Fibroblast of skin of back (primary cell): ENCODE measurements at regions not wholly inside any gene's neighbourhood (a gene's known extent, or its start where the extent isn't known, plus 50 kb on each side); places are given as distances from the start of the nearest gene placed in this dataset.

Experiments used
- DNase-seq: peaks from one replicate; pipeline ENCODE4 v3.0.0-alpha.2; 2013

DNA sequence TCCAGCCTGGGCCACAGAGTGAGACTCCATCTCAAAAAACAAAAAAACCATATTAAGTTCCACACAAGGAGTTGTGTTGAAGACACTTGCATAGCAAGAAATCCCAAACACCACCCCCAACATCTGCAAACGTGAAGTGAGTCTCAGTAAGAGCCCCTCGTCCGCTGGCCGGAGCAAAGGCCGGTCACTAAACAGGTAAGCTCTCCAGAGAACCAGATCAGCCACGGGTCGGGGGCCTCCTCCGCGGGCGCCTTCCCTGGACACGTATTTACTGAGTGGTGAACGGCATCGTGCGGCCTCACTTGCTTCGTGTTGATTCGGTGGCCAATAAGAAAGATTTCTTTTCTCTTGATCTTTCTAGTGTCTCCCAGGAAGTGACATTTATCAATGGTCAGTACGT, 93.6 kb downstream of the MRPL36 start:
- DNase-seq: no peak

- DNase-seq: no peak
Observed at GRCh38 chr5:1704676-1705075, 95.0 kb downstream of the MRPL36 start.

DNA sequence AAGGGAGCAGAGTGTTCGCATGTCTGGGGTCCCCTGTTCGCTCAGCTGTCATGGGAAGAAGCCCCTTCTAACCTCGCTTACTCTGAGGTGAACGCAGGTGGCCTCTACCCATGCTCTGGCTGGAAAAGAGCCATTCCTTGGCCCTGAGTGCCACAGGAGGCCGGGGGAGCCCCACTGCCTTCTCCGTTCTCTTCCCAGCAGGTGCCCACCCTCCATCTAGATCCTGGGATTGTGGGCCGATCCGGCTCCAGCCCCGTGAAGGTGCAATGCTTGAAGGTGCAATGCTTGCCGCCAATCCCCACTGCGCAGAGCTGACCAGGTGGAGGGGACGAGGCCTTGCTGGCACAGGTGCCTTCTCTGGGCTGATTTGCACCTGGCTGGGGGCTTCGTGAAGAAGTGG, 95.4 kb downstream of the MRPL36 start:
- DNase-seq: no peak

DNA sequence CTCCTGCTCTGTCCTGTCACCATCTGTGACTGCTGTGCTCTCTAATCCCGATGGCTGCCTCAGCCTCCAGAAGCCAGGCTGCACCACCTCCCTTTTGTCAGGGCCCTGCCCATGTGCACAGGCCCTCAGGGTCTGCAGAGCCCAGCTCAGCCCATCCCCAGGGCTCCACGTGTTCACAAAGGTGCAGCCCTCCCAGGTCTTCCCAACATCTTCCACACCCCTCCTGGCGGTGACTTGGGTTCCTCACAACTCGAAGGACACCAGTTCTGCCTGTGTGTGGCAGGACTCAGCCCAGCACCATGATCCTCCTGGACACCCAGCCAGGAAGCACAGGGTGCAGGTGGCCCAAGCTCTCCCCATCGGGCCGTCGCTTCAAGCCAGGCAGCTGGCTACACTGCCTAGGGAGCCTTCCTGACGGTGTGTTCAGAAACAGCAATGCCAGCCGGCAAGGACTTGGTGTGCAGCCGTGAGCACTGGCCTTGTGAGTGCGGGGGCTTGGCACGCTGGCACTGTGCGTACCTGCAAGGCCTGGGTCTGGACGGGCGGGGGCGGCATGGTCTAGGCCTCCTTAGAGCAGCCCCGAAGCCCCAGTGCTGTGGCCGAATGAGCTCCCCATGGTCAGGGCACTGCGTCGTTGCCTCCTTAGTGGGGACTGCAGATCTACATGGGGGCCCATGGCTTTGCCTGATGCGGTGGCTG, 96.1 kb downstream of the MRPL36 start:
- DNase-seq: no peak

DNA sequence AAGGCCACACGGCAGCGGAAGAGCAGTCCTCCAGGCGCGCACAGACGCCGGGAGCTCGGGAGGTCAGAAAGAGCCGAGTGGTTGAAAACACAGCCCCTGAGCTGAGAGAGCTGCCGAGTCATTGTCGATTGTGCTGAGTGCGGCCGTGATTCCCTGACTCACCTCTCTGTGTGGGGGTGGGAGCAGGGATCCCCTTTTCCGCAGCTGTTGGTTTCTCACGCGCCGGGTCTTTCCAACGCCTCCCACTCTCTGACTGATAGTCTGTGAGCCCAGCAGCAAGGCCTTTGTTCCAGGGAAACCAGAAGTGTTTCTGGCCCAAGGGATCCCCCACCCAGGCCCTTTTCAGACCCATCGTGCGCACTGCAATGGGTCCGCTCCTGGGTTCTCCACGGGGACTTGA, 97.3 kb downstream of the MRPL36 start:
- no peak for DNase-seq

DNA sequence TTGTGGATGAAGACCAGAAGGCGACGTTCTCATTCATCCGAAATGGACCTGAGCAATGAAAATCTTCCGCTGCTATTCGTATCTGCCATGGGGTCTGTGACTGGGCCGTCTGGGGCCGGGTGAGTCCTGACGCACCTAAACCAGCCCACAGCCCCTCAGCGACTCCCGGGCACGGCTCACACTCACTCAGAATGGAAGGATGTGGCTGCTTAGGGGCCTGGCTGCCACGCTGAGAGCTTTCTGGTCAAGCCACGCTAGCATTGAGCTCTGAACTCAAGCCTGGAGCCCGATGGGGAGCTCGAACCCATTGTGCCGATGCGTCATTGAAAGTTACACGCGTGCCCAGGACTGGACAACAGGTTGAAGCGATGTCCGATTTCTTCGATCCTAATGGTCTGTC, 97.8 kb downstream of the MRPL36 start:
- DNase-seq: no peak

DNA sequence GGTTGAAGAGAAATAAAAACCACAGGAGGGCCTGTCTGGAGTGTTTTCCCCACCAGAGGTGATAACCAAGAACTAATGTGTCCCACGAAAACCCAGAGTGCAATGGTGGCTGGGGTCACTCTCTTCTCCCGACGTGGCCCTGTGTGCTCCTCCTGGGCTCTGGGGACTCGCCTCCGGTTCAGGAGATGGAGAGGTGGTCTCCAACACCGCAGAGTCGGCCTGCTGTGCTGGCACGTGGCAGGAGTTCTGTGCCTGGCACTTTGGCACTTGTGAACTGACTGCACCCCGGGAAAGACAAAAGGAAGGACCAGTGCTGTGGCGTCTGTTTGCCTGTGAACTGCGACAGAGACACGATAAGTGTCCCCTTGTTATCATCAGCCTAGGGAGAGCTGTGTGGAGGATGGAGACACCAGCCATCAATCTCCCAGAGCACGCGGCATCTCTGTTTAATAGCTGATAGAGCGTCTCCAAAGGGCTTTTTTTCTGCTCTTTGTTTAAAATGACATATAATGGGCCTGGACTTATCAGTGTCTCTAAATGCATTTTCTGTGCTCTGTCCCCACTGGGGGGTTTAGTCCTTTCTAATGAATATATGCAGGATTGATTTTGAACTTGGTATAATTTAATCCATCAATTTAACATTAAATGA, 98.3 kb downstream of the MRPL36 start:
- DNase-seq: no peak

GRCh38 chr5:1699394-1699793, 100.2 kb downstream of the MRPL36 start:
- DNase-seq: no peak

DNA sequence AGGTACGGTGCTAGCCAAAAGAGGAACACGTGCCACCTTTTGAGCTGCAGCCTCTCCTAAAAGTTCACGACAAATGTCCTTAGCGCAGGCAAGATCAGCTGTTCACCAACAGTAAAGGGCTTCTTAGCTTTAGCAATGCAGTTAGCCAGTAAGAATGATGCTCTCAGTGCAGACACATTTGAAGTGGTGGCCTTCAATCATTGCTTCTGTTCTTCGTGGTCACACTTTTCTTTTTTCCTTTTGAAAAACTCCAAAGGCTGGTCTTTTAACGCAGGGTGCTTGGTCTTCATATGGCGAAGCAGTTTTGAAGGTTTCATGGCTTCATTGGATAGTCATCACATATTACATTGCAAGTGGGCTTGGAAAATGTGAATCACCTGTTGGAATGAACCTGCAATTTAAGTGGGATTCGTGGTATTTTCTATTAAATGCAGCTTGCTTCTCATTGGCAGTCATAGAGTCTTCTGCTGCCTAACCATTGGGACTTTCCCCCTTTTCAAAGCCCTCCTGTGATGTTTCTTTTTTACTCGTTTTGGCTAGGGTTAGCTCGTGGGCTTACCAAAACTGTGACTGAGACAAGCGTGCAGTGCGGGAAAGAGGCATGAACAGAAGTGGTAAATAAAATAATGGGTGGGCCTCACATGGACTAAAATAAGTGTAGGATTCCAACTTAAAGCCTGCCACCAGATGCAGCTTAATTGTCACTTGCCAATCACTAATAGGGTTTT, 100.9 kb downstream of the MRPL36 start:
- no peak for DNase-seq

- DNase-seq: no peak
Observed at GRCh38 chr5:1692381-1692780, 107.3 kb downstream of the MRPL36 start.

GRCh38 chr5:1687301-1687970, 112.2 kb downstream of the MRPL36 start:
- DNase-seq: no peak

- DNase-seq: no peak
Observed at GRCh38 chr5:1686016-1686802, 113.4 kb downstream of the MRPL36 start.

DNA sequence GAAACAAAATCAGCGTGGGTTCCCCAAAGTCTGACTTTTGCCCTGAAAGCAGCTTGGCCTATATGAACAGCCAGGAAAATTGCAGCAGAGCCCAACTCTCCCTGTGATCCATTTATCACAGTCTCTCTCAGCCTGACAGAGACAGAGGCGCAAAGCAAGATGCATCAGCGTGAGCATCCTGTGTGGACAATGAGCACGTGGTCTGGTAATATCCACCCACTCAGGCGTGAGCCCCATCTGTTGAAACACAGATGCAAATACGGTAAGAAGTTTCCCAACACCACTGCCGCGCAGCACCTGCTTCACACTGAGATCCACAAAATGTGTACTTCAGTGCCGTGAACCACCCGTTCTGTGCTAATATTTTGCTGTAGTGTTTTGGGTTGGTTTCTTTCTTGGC, 114.6 kb downstream of the MRPL36 start:
- DNase-seq: no peak

- no peak for DNase-seq
Observed at GRCh38 chr5:1681955-1682354, 117.7 kb downstream of the MRPL36 start.

GRCh38 chr5:1673042-1673677, 126.5 kb downstream of the MRPL36 start:
- DNase-seq: no peak

DNA sequence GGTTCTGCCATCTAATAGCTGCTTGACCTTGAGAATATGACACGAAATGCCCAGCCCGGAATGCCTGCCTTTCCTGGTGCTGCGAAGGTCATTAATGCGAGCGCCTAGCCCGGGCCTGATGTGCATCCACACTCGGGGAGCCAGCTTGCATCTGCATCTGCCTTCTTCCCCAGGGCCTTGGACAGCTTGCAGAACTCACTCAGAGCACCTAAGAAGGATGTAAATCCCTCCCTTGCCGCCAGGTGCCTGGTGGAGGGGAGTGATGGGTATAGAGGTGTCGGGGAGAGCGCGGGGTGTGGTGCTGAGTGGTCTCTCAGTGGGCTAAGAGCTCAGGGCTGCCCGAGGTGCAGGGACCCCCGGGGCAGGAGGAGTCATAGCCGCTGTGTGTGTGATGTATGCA, 127.2 kb downstream of the MRPL36 start:
- no peak for DNase-seq

DNA sequence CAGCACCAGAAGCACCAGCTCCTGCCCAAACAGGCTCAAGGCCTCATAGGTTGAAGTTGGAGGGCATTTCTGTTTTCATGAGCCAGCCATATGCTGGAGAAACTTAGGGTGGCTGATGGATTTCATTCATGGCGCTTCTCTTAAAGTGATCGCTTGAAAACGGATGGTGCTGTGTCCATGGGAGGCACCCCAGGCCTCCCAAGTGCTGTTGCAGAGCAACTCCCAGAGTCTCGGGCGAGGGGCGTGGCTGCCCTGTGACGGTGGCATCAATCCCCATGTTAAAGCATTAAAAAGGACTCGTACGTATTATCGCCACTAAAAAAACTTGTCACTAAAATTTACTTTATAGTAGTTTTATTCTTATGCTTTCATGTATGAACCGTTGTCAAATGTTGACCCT, 128.3 kb downstream of the MRPL36 start:
- DNase-seq: no peak

DNA sequence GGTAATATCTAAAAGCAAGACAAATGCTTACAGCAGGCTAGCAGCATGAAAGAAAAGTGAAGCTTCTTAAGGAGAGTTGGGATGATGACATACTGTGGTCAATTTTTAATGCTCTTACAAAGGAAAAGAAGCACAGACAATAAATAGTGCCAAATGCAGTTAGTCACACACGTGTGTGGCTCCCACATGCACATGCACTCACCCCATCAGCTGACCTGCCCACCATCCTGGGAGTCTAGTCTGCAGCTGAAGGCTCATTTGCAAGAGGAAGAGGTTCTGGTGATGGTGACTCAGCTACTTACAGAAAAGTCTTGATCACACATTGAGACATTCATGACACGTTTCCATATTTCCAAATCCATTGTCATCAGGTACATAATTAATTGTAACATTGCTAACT, 129.3 kb downstream of the MRPL36 start:
- DNase-seq: no peak

DNA sequence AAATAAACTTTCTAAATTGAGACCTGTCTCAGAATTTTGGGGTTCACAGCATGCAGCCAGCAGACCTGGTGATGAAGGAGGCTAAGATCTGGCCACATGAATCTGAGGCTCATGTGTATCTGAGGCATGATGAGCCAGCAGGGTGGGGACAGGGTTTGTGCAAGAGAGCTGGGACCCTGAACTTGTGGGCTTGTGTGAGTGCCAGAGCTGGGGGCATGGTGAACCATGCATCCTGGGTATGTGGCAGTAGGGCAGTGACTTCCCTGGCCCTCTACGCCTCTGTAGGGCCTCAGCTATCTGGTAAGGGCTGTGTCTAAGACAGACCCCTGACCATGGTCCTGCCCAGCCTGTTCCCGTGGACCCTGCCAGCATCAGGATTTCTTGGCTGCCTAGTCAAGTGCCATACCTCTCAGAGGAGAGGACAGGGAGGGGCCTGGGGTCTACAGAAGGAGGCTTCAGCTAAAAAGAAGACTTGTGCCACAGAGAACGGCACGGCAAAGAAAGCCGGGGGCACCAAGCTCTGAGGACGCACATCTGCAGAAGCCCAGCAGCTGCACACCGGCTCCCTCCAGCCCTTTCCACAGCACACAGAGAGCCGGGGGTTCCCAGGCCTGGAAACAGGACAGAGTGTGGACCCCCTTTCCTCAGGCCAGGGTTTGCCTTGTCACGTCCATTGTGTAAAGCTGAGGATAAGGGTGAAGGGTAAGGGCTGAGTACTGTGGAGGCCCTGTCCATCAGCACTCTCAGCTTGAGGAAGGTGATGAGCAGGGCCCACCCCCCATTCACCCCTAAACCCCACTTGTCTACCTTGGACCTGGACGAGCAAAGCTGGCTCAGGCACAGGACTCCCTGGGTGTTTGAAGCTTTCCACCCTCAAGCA, 130.1 kb downstream of the MRPL36 start:
- no peak for DNase-seq

GRCh38 chr5:1668141-1668721, 131.4 kb downstream of the MRPL36 start:
- DNase-seq: no peak
